WTC11 (cell line): ENCODE measurements at regions not wholly inside any gene's neighbourhood (a gene's known extent, or its start where the extent isn't known, plus 50 kb on each side); places are given as distances from the start of the nearest gene placed in this dataset.

Source experiments
- ATAC-seq: fragments of 200-7000 bp; cut with Tn5 transposase; 2 replicates; pipeline ENCODE4 v1.10.0; 2021; ENCODE audit warnings: mild to moderate bottlenecking, moderate library complexity
- CTCF ChIA-PET: fragments of 300-600 bp; sonication (Branson Sonifier 250); formaldehyde crosslinking; loops from one replicate; lab custom pipeline; 2021; ENCODE audit warnings: antibody characterized with exemption; lab: Charles Lee
- POLR2A ChIA-PET: fragments of 350-600 bp; sonication (Branson Sonifier 250); formaldehyde crosslinking; loops from one replicate; lab custom pipeline; 2021; ENCODE audit warnings: antibody characterized with exemption; lab: Charles Lee
- DNase-seq: peaks from one replicate; pipeline ENCODE4 v3.0.0; 2021; ENCODE audit warnings: low spot score
- H3K27ac Mint-ChIP-seq: 2 replicates; pipeline ENCODE4 v1.8.0; 2021; ENCODE audit warnings: mixed read lengths
- H3K27me3 Mint-ChIP-seq: 2 replicates; pipeline ENCODE4 v1.8.0; 2021; ENCODE audit warnings: low read depth, mild to moderate bottlenecking, moderate library complexity, mixed read lengths
- H3K36me3 Mint-ChIP-seq: 2 replicates; pipeline ENCODE4 v1.8.0; 2021; ENCODE audit warnings: mixed read lengths
- H3K4me1 Mint-ChIP-seq: 2 replicates; pipeline ENCODE4 v1.8.0; 2022; ENCODE audit warnings: mixed read lengths
- H3K4me3 Mint-ChIP-seq: 2 replicates; pipeline ENCODE4 v1.8.0; 2021; ENCODE audit warnings: mild to moderate bottlenecking, moderate library complexity, mixed read lengths
- H3K9me3 Mint-ChIP-seq: 2 replicates; pipeline ENCODE4 v1.8.0; 2021; ENCODE audit warnings: mixed read lengths
- CREB1 ChIP-seq: sonication (generic); formaldehyde crosslinking; IDR thresholded peaks from 2 replicates; pipeline ENCODE4 v1.8.0; 2023; ENCODE audit warnings: mild to moderate bottlenecking, missing genetic modification reagents
- NFYB ChIP-seq: sonication (generic); formaldehyde crosslinking; conservative IDR thresholded peaks from 2 replicates; pipeline ENCODE4 v1.8.0; 2022; ENCODE audit warnings: low read depth, missing genetic modification reagents
- NR3C1 ChIP-seq: sonication (generic); formaldehyde crosslinking; conservative IDR thresholded peaks from 2 replicates; pipeline ENCODE4 v1.8.1; 2023; ENCODE audit warnings: low read depth, mild to moderate bottlenecking, missing genetic modification reagents
- OVOL2 ChIP-seq: fragments of 250-450 bp; sonication (Bioruptor Pico); IDR thresholded peaks from 2 replicates; pipeline ENCODE4 v1.9.0; 2021; ENCODE audit warnings: mild to moderate bottlenecking, borderline replicate concordance
- RELA ChIP-seq: sonication (generic); formaldehyde crosslinking; IDR thresholded peaks from 2 replicates; pipeline ENCODE4 v1.8.1; 2022; ENCODE audit warnings: missing genetic modification reagents, mild to moderate bottlenecking, borderline replicate concordance
- SMAD4 ChIP-seq: sonication (generic); formaldehyde crosslinking; IDR thresholded peaks from 2 replicates; pipeline ENCODE4 v1.8.0; 2022; ENCODE audit warnings: mild to moderate bottlenecking, missing genetic modification reagents
- TCF7 ChIP-seq: sonication (generic); formaldehyde crosslinking; IDR thresholded peaks from 2 replicates; pipeline ENCODE4 v1.8.0; 2022; ENCODE audit warnings: mild to moderate bottlenecking, low read depth, missing genetic modification reagents, moderate library complexity
- TP53 ChIP-seq: sonication (generic); formaldehyde crosslinking; IDR thresholded peaks from 2 replicates; pipeline ENCODE4 v1.8.1; 2023; ENCODE audit warnings: mild to moderate bottlenecking, missing genetic modification reagents
- ZNF263 ChIP-seq: sonication (generic); formaldehyde crosslinking; IDR thresholded peaks from 2 replicates; pipeline ENCODE4 v1.8.1; 2022; ENCODE audit warnings: low read depth, mild to moderate bottlenecking, moderate library complexity, missing genetic modification reagents
- TF ChIP-seq, protein P1 (sequence below): fragments of 250-450 bp; sonication (Bioruptor Pico); IDR thresholded peaks from 2 replicates; pipeline ENCODE4 v2.1.2; 2022; ENCODE audit warnings: mild to moderate bottlenecking, moderate library complexity
- TF ChIP-seq, protein P2 (sequence below): sonication (generic); formaldehyde crosslinking; IDR thresholded peaks from 2 replicates; pipeline ENCODE4 v1.8.1; 2022; ENCODE audit warnings: low read depth, mild to moderate bottlenecking, moderate library complexity, missing genetic modification reagents, borderline replicate concordance
- TF ChIP-seq, protein P3 (sequence below): sonication (generic); formaldehyde crosslinking; IDR thresholded peaks from 2 replicates; pipeline ENCODE4 v1.8.1; 2022; ENCODE audit warnings: mild to moderate bottlenecking, moderate library complexity, missing genetic modification reagents
- TF ChIP-seq, protein P4 (sequence below): fragments of 250-450 bp; sonication (Bioruptor Pico); IDR thresholded peaks from 2 replicates; pipeline ENCODE4 v1.9.0; 2021; ENCODE audit warnings: mild to moderate bottlenecking
- TF ChIP-seq, protein P5 (sequence below): sonication (generic); formaldehyde crosslinking; IDR thresholded peaks from 2 replicates; pipeline ENCODE4 v1.8.0; 2022; ENCODE audit warnings: mild to moderate bottlenecking, missing genetic modification reagents
- TF ChIP-seq, protein P6 (sequence below): fragments of 250-450 bp; sonication (Bioruptor Pico); IDR thresholded peaks from 2 replicates; pipeline ENCODE4 v1.9.0; 2021; ENCODE audit warnings: mild to moderate bottlenecking
- TF ChIP-seq, protein P7 (sequence below): sonication (generic); formaldehyde crosslinking; IDR thresholded peaks from 2 replicates; pipeline ENCODE4 v1.8.1; 2023; ENCODE audit warnings: mild to moderate bottlenecking, missing genetic modification reagents
- TF ChIP-seq, protein P8 (sequence below): sonication (generic); formaldehyde crosslinking; IDR thresholded peaks from 2 replicates; pipeline ENCODE4 v1.8.0; 2022; ENCODE audit warnings: mild to moderate bottlenecking, missing genetic modification reagents

DNA sequence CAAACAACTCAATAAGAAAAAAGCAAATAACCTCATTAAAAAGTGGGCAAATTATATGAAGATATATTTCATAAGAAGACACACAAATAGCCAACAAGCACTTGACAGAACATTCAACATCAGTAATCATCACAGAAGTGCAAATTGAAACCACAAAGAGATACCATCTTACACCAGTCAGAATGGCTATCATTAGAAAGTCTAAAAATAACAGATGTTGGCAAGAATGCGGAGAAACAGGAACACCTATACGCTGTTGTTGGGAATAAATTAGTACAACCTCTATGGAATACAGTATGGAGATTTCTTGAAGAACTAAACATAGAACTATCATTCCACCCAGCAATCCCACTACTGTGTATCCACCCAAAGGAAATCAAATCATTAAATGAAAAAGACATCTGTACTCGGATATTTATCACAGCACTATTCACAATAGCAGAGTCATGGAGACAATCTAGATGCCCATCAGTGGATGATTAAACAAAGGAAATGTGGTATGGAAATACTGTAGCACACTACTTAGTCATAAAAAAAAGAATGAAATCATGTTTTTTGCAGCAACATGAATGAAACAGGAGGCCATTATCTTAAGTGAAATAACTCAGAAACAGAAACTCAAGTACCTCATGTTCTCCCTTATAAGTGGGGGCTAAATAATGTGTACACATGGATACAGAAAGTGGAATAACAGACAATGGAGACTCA is 106.8 kb upstream of the FST start:
- ATAC-seq: no peak

DNA sequence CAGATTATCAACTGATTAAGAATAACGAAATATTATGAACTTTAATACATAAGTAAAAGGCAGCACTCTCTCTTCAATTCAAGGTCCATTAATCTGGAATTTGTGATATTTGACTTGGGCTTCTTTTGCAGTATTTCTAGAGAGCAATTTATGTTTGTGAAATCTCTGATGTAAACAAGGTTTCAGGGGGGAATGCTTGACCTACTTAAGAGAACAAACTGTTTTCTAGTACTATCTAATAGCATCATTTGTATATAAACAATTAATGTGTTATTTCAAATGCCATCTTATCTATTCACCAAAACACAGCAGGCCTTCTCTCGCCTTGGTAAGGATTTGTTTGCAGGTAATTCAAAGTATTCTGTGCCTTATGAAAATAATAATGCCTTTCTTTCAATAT is 103.6 kb upstream of the FST start:
- DNase-seq (no peak), ATAC-seq (no peak)
- Mint-ChIP-seq H3K36me3 (no peaks in the 10 kb centered on the region), H3K27ac (no peak overlapping the region), H3K4me1 (peaks cover 21% of the 10 kb centered on the region), H3K4me3 (no peak overlapping the region), H3K9me3 (no peaks in the 10 kb centered on the region), H3K27me3 (no peaks in the 10 kb centered on the region)
- TF ChIP-seq, protein P1, sequence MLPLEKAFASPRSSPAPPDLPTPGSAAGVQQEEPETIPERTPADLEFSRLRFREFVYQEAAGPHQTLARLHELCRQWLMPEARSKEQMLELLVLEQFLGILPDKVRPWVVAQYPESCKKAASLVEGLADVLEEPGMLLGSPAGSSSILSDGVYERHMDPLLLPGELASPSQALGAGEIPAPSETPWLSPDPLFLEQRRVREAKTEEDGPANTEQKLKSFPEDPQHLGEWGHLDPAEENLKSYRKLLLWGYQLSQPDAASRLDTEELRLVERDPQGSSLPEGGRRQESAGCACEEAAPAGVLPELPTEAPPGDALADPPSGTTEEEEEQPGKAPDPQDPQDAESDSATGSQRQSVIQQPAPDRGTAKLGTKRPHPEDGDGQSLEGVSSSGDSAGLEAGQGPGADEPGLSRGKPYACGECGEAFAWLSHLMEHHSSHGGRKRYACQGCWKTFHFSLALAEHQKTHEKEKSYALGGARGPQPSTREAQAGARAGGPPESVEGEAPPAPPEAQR (CRISPR knock-in tag): no peak
- TF ChIP-seq NFYB (no peak), ZNF263 (CRISPR knock-in tag) (no peak), RELA (CRISPR knock-in tag) (no peak), SMAD4 (CRISPR knock-in tag) (no peak), OVOL2 (CRISPR knock-in tag) (no peak)
- TF ChIP-seq, protein P2, sequence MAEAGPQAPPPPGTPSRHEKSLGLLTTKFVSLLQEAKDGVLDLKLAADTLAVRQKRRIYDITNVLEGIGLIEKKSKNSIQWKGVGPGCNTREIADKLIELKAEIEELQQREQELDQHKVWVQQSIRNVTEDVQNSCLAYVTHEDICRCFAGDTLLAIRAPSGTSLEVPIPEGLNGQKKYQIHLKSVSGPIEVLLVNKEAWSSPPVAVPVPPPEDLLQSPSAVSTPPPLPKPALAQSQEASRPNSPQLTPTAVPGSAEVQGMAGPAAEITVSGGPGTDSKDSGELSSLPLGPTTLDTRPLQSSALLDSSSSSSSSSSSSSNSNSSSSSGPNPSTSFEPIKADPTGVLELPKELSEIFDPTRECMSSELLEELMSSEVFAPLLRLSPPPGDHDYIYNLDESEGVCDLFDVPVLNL (CRISPR knock-in tag): no peak
- TF ChIP-seq, protein P3, sequence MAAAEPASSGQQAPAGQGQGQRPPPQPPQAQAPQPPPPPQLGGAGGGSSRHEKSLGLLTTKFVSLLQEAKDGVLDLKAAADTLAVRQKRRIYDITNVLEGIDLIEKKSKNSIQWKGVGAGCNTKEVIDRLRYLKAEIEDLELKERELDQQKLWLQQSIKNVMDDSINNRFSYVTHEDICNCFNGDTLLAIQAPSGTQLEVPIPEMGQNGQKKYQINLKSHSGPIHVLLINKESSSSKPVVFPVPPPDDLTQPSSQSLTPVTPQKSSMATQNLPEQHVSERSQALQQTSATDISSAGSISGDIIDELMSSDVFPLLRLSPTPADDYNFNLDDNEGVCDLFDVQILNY (CRISPR knock-in tag): no peak
- TF ChIP-seq, protein P4, sequence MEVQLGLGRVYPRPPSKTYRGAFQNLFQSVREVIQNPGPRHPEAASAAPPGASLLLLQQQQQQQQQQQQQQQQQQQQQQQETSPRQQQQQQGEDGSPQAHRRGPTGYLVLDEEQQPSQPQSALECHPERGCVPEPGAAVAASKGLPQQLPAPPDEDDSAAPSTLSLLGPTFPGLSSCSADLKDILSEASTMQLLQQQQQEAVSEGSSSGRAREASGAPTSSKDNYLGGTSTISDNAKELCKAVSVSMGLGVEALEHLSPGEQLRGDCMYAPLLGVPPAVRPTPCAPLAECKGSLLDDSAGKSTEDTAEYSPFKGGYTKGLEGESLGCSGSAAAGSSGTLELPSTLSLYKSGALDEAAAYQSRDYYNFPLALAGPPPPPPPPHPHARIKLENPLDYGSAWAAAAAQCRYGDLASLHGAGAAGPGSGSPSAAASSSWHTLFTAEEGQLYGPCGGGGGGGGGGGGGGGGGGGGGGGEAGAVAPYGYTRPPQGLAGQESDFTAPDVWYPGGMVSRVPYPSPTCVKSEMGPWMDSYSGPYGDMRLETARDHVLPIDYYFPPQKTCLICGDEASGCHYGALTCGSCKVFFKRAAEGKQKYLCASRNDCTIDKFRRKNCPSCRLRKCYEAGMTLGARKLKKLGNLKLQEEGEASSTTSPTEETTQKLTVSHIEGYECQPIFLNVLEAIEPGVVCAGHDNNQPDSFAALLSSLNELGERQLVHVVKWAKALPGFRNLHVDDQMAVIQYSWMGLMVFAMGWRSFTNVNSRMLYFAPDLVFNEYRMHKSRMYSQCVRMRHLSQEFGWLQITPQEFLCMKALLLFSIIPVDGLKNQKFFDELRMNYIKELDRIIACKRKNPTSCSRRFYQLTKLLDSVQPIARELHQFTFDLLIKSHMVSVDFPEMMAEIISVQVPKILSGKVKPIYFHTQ (CRISPR knock-in tag): no peak
- POLR2A ChIA-PET: no interaction called here
- CTCF ChIA-PET: no interaction called here

More for the DNA sequence above, 106.8 kb upstream of the FST start:
- H3K9me3 Mint-ChIP-seq: no peaks in the 10 kb centered on the region
- peaks cover 21% of the 10 kb centered on the region for H3K4me1 Mint-ChIP-seq
- no peak overlapping the region for H3K27ac Mint-ChIP-seq
- POLR2A ChIA-PET: no interaction called here
- no peak overlapping the region for H3K4me3 Mint-ChIP-seq
- no peak for DNase-seq
- CTCF ChIA-PET: no interaction called here
- no peaks in the 10 kb centered on the region for H3K27me3 Mint-ChIP-seq
- TF ChIP-seq TCF7 (CRISPR knock-in tag): no peak
- TF ChIP-seq, protein P5, sequence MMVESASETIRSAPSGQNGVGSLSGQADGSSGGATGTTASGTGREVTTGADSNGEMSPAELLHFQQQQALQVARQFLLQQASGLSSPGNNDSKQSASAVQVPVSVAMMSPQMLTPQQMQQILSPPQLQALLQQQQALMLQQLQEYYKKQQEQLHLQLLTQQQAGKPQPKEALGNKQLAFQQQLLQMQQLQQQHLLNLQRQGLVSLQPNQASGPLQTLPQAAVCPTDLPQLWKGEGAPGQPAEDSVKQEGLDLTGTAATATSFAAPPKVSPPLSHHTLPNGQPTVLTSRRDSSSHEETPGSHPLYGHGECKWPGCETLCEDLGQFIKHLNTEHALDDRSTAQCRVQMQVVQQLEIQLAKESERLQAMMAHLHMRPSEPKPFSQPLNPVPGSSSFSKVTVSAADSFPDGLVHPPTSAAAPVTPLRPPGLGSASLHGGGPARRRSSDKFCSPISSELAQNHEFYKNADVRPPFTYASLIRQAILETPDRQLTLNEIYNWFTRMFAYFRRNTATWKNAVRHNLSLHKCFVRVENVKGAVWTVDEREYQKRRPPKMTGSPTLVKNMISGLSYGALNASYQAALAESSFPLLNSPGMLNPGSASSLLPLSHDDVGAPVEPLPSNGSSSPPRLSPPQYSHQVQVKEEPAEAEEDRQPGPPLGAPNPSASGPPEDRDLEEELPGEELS (CRISPR knock-in tag): no peak
- TF ChIP-seq TP53 (CRISPR knock-in tag): no peak
- TF ChIP-seq NR3C1 (CRISPR knock-in tag): no peak
- TF ChIP-seq CREB1: no peak
- TF ChIP-seq, protein P1 (CRISPR knock-in tag): no peak
- TF ChIP-seq, protein P6, sequence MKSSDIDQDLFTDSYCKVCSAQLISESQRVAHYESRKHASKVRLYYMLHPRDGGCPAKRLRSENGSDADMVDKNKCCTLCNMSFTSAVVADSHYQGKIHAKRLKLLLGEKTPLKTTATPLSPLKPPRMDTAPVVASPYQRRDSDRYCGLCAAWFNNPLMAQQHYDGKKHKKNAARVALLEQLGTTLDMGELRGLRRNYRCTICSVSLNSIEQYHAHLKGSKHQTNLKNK (CRISPR knock-in tag): no peak
- TF ChIP-seq, protein P7, sequence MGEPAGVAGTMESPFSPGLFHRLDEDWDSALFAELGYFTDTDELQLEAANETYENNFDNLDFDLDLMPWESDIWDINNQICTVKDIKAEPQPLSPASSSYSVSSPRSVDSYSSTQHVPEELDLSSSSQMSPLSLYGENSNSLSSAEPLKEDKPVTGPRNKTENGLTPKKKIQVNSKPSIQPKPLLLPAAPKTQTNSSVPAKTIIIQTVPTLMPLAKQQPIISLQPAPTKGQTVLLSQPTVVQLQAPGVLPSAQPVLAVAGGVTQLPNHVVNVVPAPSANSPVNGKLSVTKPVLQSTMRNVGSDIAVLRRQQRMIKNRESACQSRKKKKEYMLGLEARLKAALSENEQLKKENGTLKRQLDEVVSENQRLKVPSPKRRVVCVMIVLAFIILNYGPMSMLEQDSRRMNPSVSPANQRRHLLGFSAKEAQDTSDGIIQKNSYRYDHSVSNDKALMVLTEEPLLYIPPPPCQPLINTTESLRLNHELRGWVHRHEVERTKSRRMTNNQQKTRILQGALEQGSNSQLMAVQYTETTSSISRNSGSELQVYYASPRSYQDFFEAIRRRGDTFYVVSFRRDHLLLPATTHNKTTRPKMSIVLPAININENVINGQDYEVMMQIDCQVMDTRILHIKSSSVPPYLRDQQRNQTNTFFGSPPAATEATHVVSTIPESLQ: no peak
- TF ChIP-seq, protein P8, sequence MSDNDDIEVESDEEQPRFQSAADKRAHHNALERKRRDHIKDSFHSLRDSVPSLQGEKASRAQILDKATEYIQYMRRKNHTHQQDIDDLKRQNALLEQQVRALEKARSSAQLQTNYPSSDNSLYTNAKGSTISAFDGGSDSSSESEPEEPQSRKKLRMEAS (CRISPR knock-in tag): no peak
- TF ChIP-seq, all 79 proteins: peak for 0
- no peaks in the 10 kb centered on the region for H3K36me3 Mint-ChIP-seq
